ENCODE measurements at regions not wholly inside any gene's neighbourhood (a gene's known extent, or its start where the extent isn't known, plus 50 kb on each side); places are given as distances from the start of the nearest gene placed in this dataset.

DNA sequence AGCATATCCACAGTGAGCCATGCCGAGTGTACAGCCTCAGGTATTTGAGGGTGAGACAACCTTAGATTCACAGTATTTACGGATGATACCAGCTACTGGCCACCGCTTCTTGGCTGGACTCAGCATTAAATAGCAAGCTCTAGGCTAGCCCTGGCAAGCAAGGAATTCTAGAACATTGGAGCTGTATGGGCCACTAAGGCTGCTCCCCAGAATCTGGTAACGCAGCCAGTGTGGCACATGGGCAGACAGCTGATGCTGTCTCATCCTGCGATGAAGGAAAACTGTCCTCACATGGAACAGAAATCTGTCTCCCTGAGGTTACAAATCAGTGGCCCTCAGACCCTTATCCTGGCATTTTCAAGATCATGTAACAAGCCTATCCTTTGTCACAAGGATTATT, 57.6 kb upstream of the RGMA start:
- Histone ChIP-seq H3K36me3 (no peaks in the 10 kb centered on the region), H3K4me1 (peaks cover 0 to 12% (median 1%) of the 10 kb centered on the region in 6 donors), H3K4me3 (no peak overlapping the region), H3K27me3 (replicated peaks in 1 of 7) (peaks cover 0 to 17% (median 0%) of the 10 kb centered on the region in 7 donors), H3K9me3 (no peaks in the 10 kb centered on the region), H3K27ac (no peak overlapping the region)
- no peak for TF ChIP-seq POLR2AphosphoS5 (IDR thresholded peaks at IDR 0.05)
- WGBS, 5 donors = 92 to 96% (median 94%) methylated on average over 4 to 5 of the region's 5 CpGs
- intact Hi-C loops (cut with DNase I; ENCODE audit: low total_unique reads) = no loop called here
- no peak for DNase-seq

DNA sequence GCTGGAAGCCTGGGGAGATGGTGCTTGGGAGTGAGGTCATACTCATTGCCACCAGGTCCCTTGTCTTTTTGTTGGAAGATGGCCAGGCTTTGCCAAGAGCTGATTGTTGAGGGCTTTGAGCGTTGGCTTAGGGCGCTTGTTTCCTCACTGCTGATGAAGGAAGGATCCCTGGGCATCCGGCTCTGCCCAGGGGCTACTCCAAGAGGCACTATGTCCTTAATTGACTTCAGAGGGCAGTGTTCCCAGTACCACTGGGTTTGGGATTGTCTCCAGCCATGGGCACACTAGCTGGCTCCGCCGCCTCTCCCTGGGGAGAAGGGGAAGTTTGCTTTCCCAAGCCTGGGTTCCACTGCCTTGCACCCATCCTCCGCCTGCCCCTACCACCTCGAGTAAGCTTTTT, 57.2 kb upstream of the RGMA start:
- H3K4me3 ChIP-seq = no peak overlapping the region
- H3K36me3 ChIP-seq = no peaks in the 10 kb centered on the region
- WGBS, 5 donors = 56 to 84% (median 79%) methylated on average over 2 to 7 of the region's 7 CpGs
- DNase-seq = no peak
- no peaks in the 10 kb centered on the region for H3K9me3 ChIP-seq
- peaks cover 0 to 16% (median 0%) of the 10 kb centered on the region in 7 donors for H3K27me3 ChIP-seq (replicated peaks in 1 of 7)
- H3K27ac ChIP-seq = no peak overlapping the region
- TF ChIP-seq, protein P1, sequence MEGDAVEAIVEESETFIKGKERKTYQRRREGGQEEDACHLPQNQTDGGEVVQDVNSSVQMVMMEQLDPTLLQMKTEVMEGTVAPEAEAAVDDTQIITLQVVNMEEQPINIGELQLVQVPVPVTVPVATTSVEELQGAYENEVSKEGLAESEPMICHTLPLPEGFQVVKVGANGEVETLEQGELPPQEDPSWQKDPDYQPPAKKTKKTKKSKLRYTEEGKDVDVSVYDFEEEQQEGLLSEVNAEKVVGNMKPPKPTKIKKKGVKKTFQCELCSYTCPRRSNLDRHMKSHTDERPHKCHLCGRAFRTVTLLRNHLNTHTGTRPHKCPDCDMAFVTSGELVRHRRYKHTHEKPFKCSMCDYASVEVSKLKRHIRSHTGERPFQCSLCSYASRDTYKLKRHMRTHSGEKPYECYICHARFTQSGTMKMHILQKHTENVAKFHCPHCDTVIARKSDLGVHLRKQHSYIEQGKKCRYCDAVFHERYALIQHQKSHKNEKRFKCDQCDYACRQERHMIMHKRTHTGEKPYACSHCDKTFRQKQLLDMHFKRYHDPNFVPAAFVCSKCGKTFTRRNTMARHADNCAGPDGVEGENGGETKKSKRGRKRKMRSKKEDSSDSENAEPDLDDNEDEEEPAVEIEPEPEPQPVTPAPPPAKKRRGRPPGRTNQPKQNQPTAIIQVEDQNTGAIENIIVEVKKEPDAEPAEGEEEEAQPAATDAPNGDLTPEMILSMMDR (IDR thresholded peaks at IDR 0.05 in 8 of 11, conservative IDR thresholded peaks at IDR 0.05 in 3 of 11) = no peak
- no peak for TF ChIP-seq POLR2A (IDR thresholded peaks at IDR 0.05)
- no peak for TF ChIP-seq POLR2AphosphoS5 (IDR thresholded peaks at IDR 0.05)
- intact Hi-C loops (cut with DNase I; ENCODE audit: low total_unique reads) = no loop called here
- peaks cover 0 to 12% (median 0%) of the 10 kb centered on the region in 6 donors for H3K4me1 ChIP-seq

DNA sequence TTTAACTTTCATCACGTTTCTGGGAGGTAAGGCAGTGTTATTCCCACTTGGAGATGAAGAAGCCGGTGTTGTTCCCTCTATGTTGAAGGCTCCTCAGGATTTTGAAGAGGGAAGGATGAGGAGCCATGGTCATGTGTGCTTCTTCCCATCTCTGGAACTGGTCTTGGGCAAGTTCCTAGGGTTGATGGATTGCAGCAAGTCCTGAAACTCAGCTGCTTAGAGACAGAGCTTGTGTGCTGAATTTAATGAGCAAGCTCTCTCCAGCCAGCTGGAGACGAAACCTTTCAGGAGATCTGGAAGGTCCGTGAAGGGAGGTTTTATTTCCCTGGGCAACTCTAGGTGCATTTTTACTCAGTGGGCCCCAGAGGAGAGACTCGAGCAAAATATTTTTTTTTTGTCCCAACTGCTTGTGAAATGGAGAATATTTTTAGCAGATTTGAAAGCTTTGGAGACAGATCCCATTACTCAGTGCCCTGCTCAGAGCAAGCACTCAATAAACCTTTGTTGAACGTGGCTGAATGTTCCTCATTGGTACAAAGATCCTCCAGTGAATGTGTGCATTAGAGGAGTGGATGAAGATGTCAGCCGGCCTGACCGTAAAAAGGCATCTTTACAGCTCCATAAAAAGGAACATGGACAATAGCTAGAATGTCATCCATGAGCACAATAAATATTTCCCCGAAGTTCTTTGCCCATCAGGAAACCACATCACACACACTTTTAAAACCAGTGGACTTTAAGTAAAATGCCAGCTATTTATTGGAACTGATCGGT, 55.6 kb upstream of the RGMA start:
- intact Hi-C loops (cut with DNase I; ENCODE audit: low total_unique reads) = no loop called here
- no peaks in the 10 kb centered on the region for H3K36me3 ChIP-seq
- no peaks in the 10 kb centered on the region for H3K9me3 ChIP-seq
- WGBS, 5 donors = 73 to 83% (median 80%) methylated on average over 10 of the region's 10 CpGs
- no peak overlapping the region for H3K4me3 ChIP-seq
- no peak for DNase-seq
- H3K27me3 ChIP-seq (replicated peaks in 1 of 7) = peaks cover 0 to 1% (median 0%) of the 10 kb centered on the region in 7 donors
- no peak overlapping the region for H3K27ac ChIP-seq
- TF ChIP-seq POLR2A (IDR thresholded peaks at IDR 0.05) (no peak), POLR2AphosphoS5 (IDR thresholded peaks at IDR 0.05) (no peak)
- TF ChIP-seq, protein P1 (IDR thresholded peaks at IDR 0.05 in 8 of 11, conservative IDR thresholded peaks at IDR 0.05 in 3 of 11) = no peak
- H3K4me1 ChIP-seq = peaks cover 0 to 5% (median 2%) of the 10 kb centered on the region in 6 donors

DNA sequence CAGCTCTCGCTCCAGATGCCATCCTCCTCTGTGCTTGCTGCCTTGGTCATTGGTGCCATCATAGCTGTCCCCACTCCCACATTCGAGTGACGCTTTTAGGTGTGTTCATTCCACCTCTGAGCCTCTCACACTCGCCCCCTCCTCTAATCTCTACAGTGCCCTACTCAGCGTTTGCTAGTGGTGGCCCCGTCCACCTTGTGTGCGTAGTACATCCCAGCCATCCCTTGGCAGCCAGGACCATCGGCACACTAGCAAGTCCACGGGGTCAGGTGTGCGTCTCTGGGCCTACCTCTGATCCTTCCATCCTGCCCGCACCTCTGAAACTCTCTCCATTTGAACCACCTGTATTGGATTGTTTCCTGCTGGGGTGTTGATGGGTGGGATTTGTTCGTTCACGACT, 54.2 kb upstream of the RGMA start:
- Histone ChIP-seq H3K27ac (no peak overlapping the region), H3K9me3 (no peaks in the 10 kb centered on the region), H3K4me3 (no peak overlapping the region), H3K36me3 (no peaks in the 10 kb centered on the region), H3K27me3 (replicated peaks in 1 of 7) (no peaks in the 10 kb centered on the region), H3K4me1 (peaks cover 0 to 5% (median 2%) of the 10 kb centered on the region in 6 donors)
- DNase-seq = no peak
- WGBS, 5 donors = 88 to 93% (median 92%) methylated on average over 13 of the region's 13 CpGs
- no peak for TF ChIP-seq POLR2A (IDR thresholded peaks at IDR 0.05)
- TF ChIP-seq, protein P1 (IDR thresholded peaks at IDR 0.05 in 8 of 11, conservative IDR thresholded peaks at IDR 0.05 in 3 of 11) = no peak
- no peak for TF ChIP-seq POLR2AphosphoS5 (IDR thresholded peaks at IDR 0.05)
- intact Hi-C loops (cut with DNase I; ENCODE audit: low total_unique reads) = no loop called here

All from spleen (tissue), 11 donors.